SU-DHL-6 (cell line): ENCODE measurements at regions not wholly inside any gene's neighbourhood (a gene's known extent, or its start where the extent isn't known, plus 50 kb on each side); places are given as distances from the start of the nearest gene placed in this dataset.

Experiments
- EZH2phosphoT487 ChIP-seq: fragments of 200-600 bp; sonication (generic), shearing (Covaris generic); conservative IDR thresholded peaks from 2 replicates; pipeline ENCODE4 v1.6.1; 2018; ENCODE audit warnings: mild to moderate bottlenecking, antibody characterized with exemption, low read length, moderate library complexity, mixed read lengths
- TF ChIP-seq, protein P1 (sequence below): fragments of 200-600 bp; sonication (generic); IDR thresholded peaks from one replicate; pipeline ENCODE4 v1.5.1; 2017; ENCODE audit warnings: antibody characterized with exemption, mild to moderate bottlenecking, low read length, moderate library complexity; ENCODE audit not compliant: insufficient read depth, poor library complexity, severe bottlenecking

DNA sequence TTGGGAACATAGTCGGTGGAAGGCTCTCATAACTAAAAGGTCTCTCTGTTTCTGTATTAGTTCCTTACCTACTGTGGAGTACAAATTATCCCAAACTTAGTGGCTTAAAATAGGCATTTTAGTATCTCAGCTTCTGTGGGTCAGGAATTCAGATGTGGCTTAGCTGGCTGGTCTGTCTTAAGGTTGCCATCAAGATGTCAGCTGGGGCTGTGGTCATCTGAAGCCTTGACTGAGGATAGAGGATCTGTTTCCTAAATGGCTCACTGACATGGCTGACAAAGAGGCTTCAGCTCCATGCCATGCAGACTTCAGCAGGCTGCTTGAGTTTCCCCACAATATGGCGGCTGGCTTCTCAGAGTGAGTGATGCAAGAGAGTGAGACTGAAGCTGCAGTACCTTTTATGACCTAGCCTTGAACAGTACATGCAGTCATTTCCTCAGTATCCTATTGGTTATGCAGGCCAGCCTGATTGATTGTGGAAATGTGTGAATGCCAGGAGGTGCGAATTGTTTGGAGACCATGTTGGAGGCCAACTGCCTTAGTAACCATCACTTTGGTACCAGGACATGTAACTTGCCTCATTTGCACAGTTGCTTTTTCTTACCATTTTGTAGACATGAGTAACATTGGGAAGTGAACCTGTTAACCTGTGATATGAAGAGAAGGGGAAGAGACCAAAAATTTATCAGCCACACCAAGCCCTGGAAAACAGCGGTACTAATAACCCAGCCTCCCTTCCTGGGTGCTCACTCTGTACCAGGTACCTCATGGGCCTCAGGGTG is 152.8 kb upstream of the IER5L start:
- TF ChIP-seq, protein P1, sequence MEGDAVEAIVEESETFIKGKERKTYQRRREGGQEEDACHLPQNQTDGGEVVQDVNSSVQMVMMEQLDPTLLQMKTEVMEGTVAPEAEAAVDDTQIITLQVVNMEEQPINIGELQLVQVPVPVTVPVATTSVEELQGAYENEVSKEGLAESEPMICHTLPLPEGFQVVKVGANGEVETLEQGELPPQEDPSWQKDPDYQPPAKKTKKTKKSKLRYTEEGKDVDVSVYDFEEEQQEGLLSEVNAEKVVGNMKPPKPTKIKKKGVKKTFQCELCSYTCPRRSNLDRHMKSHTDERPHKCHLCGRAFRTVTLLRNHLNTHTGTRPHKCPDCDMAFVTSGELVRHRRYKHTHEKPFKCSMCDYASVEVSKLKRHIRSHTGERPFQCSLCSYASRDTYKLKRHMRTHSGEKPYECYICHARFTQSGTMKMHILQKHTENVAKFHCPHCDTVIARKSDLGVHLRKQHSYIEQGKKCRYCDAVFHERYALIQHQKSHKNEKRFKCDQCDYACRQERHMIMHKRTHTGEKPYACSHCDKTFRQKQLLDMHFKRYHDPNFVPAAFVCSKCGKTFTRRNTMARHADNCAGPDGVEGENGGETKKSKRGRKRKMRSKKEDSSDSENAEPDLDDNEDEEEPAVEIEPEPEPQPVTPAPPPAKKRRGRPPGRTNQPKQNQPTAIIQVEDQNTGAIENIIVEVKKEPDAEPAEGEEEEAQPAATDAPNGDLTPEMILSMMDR, result no peak
- TF ChIP-seq EZH2phosphoT487, result no peak
